Upper lobe of left lung (tissue), 6 donors: ENCODE measurements at regions not wholly inside any gene's neighbourhood (a gene's known extent, or its start where the extent isn't known, plus 50 kb on each side); places are given as distances from the start of the nearest gene placed in this dataset.

Experiments used
- ATAC-seq, 2 donors: fragments of 200-7000 bp; cut with Tn5 transposase; one replicate each; pipeline ENCODE4 v1.9.1; 2022; ENCODE audit warnings: mild to moderate bottlenecking in 2 of 2, moderate library complexity in 2 of 2; ENCODE audit not compliant: low FRiP score in 2 of 2
- DNase-seq, 2 donors: peaks; one replicate each; pipeline ENCODE4 v3.0.0-alpha.2; 2019 to 2020
- H3K27ac ChIP-seq, 4 donors: fragments of 200-600 bp; sonication (generic); one replicate each; pipeline ENCODE4 v1.5.1; 2016 to 2019
- H3K27me3 ChIP-seq, 4 donors: fragments of 200-600 bp; sonication (generic); one replicate each; pipeline ENCODE4 v1.5.1; 2017 to 2019
- H3K36me3 ChIP-seq, 4 donors: fragments of 200-600 bp; sonication (generic); one replicate each; pipeline ENCODE4 v1.5.1; 2016 to 2019
- H3K4me1 ChIP-seq, 4 donors: fragments of 200-600 bp; sonication (generic); one replicate each; pipeline ENCODE4 v1.5.1; 2018 to 2019
- H3K4me3 ChIP-seq, 4 donors: fragments of 200-600 bp; sonication (generic); one replicate each; pipeline ENCODE4 v1.5.1; 2017 to 2019; ENCODE audit warnings: mild to moderate bottlenecking in 2 of 4, moderate library complexity in 1 of 4
- H3K9me3 ChIP-seq, 4 donors: fragments of 200-600 bp; sonication (generic); one replicate each; pipeline ENCODE4 v1.5.1; 2018 to 2019
- EP300 ChIP-seq, 4 donors: sonication (generic); formaldehyde crosslinking; IDR thresholded peaks; one replicate each; pipeline ENCODE4 v1.5.1; 2017; ENCODE audit warnings: antibody characterized with exemption in 4 of 4, control low read depth in 2 of 4
- POLR2A ChIP-seq, 4 donors: fragments of 450-650 bp; IDR thresholded peaks; one replicate each; pipeline ENCODE4 v1.5.1; 2016 to 2017; ENCODE audit warnings: antibody characterized with exemption in 4 of 4, mild to moderate bottlenecking in 2 of 4
- POLR2AphosphoS5 ChIP-seq, 2 donors: sonication (generic); formaldehyde crosslinking; IDR thresholded peaks; one replicate each; pipeline ENCODE4 v1.5.1; 2017; ENCODE audit warnings: antibody characterized with exemption in 2 of 2
- WGBS, 2 donors: methylation state at CpG; one replicate each; pipeline ENCODE4 v1.1.5; 2017 to 2018; 5-methylcytosine and 5-hydroxymethylcytosine counted together
- TF ChIP-seq, protein P1 (sequence below), 6 experiments: fragments of 450-650 bp in 4 of 6; fragments of 200-600 bp in 2 of 6; sonication (generic) in 2 of 6; IDR thresholded peaks; one replicate each; pipeline ENCODE4 v1.5.1; 2016 to 2019; ENCODE audit warnings: antibody characterized with exemption in 6 of 6
- donor health status: DM: no; HTN: no; CAD: no; lungs with moderate emphysema.
- donor health status: DM: no; HTN: yes; CAD: no; lungs with severe emphysema.

DNA sequence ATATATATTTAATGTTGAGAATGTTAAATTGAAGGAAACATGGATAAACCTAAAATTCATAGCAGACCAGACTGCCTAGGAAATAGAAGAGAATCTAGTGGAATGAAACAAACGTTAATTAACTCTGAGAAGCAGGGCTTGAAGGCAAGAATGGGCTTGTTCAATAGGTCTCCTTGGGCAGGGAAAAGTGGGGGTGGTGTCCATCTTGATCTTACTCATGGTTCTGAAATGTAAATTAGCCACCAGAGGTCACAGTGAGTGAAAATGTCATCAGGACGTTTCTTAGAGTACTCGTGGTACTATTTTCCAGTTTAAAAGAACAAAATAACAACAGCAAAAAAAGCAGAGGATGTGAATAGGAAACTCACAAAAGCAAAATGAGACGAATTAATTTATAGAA is 66.8 kb upstream of the BTBD3 start:
- 42 to 52% methylated on average over 4 of the region's 4 CpGs for WGBS, 2 donors
- ATAC-seq = no peak
- TF ChIP-seq POLR2AphosphoS5 (IDR thresholded peaks at IDR 0.05) = no peak
- no peak for TF ChIP-seq POLR2A (IDR thresholded peaks at IDR 0.05)
- TF ChIP-seq EP300 (IDR thresholded peaks at IDR 0.05) = no peak
- TF ChIP-seq, protein P1, sequence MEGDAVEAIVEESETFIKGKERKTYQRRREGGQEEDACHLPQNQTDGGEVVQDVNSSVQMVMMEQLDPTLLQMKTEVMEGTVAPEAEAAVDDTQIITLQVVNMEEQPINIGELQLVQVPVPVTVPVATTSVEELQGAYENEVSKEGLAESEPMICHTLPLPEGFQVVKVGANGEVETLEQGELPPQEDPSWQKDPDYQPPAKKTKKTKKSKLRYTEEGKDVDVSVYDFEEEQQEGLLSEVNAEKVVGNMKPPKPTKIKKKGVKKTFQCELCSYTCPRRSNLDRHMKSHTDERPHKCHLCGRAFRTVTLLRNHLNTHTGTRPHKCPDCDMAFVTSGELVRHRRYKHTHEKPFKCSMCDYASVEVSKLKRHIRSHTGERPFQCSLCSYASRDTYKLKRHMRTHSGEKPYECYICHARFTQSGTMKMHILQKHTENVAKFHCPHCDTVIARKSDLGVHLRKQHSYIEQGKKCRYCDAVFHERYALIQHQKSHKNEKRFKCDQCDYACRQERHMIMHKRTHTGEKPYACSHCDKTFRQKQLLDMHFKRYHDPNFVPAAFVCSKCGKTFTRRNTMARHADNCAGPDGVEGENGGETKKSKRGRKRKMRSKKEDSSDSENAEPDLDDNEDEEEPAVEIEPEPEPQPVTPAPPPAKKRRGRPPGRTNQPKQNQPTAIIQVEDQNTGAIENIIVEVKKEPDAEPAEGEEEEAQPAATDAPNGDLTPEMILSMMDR (IDR thresholded peaks at IDR 0.05) = no peak
- no peaks in the 10 kb centered on the region for H3K36me3 ChIP-seq
- H3K9me3 ChIP-seq = no peaks in the 10 kb centered on the region
- H3K4me3 ChIP-seq = no peak overlapping the region
- no peaks in the 10 kb centered on the region for H3K27me3 ChIP-seq
- no peak overlapping the region for H3K27ac ChIP-seq
- DNase-seq = no peak
- H3K4me1 ChIP-seq = no peaks in the 10 kb centered on the region

DNA sequence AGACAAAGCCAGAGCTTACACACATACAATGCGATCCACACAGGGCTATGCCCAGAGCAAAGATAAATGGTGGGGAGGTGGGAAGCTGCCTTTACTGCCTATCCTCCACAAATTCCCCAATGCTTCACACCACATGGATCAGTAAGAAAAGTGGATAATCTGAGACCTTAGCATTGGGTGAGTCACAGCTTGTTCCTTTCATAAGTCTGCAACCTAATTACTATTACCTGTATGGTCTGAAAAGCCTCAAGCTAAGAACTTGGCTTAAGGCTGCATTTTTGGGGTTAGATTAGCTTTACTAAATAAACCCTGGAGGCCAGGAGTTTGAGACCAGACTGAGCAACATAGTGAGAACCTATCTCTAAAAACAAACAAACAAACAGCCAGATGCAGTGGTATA is 66.0 kb upstream of the BTBD3 start:
- H3K36me3 ChIP-seq = no peaks in the 10 kb centered on the region
- H3K9me3 ChIP-seq = no peaks in the 10 kb centered on the region
- no peaks in the 10 kb centered on the region for H3K27me3 ChIP-seq
- DNase-seq (no peak), ATAC-seq (no peak)
- no peaks in the 10 kb centered on the region for H3K4me1 ChIP-seq
- H3K27ac ChIP-seq = no peak overlapping the region
- WGBS, 2 donors = 90 to 97% methylated on average over 1 of the region's 1 CpG
- no peak for TF ChIP-seq POLR2A (IDR thresholded peaks at IDR 0.05)
- TF ChIP-seq EP300 (IDR thresholded peaks at IDR 0.05) = no peak
- H3K4me3 ChIP-seq = no peak overlapping the region

DNA sequence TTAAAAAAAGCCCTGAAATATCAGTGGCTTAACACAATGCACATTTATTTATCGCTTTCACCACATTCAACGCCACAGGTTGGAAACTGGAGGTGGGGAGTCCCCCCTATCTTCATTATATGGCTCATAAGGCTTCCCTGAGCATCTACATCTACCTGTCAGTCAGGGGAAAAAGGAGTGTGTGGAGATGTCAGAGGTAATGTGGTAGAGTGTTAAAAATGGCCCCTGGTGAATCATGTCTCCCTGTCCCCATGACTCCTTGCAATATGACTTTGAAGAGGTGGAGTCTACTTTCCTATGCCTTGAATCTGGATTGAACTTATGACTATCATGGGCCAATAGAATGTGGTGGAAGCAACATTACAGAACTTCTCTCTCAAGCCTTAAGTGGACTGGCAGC is 65.5 kb upstream of the BTBD3 start:
- Histone ChIP-seq H3K27ac (no peak overlapping the region), H3K9me3 (no peaks in the 10 kb centered on the region), H3K4me1 (no peaks in the 10 kb centered on the region), H3K27me3 (no peaks in the 10 kb centered on the region), H3K36me3 (no peaks in the 10 kb centered on the region), H3K4me3 (no peak overlapping the region)
- no peak for TF ChIP-seq POLR2AphosphoS5 (IDR thresholded peaks at IDR 0.05)
- TF ChIP-seq, protein P1 (IDR thresholded peaks at IDR 0.05) = no peak
- TF ChIP-seq POLR2A (IDR thresholded peaks at IDR 0.05) = no peak
- TF ChIP-seq EP300 (IDR thresholded peaks at IDR 0.05) = no peak
- WGBS, 2 donors = 95 to 97% methylated on average over 2 of the region's 2 CpGs
- ATAC-seq (no peak), DNase-seq (no peak)

DNA sequence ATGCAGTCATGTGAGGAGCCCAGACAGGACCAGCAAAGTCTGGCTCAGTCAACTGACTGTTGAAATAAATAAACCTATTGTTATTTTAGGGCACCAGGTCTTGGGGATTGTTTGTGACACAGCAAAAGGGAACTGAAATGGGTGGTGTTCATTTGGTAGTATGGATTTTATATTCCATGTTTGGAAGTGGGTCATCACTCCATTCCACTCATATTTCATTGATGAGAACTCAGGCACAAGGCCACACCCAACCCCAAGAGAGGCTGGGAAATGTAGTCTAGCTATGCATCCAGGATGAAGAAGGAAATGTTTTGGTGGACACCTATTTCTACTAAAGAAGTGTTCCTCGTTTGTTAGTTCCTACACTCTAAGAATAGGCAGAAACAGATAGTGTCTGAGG is 64.9 kb upstream of the BTBD3 start:
- H3K36me3 ChIP-seq = no peaks in the 10 kb centered on the region
- H3K9me3 ChIP-seq = no peaks in the 10 kb centered on the region
- no peak overlapping the region for H3K4me3 ChIP-seq
- DNase-seq (no peak), ATAC-seq (no peak)
- no peaks in the 10 kb centered on the region for H3K4me1 ChIP-seq
- TF ChIP-seq POLR2A (IDR thresholded peaks at IDR 0.05) (no peak), POLR2AphosphoS5 (IDR thresholded peaks at IDR 0.05) (no peak), EP300 (IDR thresholded peaks at IDR 0.05) (no peak)
- TF ChIP-seq, protein P1 (IDR thresholded peaks at IDR 0.05) = no peak
- H3K27me3 ChIP-seq = no peaks in the 10 kb centered on the region
- H3K27ac ChIP-seq = no peak overlapping the region
- 82 to 87% methylated on average over 1 of the region's 1 CpG for WGBS, 2 donors

DNA sequence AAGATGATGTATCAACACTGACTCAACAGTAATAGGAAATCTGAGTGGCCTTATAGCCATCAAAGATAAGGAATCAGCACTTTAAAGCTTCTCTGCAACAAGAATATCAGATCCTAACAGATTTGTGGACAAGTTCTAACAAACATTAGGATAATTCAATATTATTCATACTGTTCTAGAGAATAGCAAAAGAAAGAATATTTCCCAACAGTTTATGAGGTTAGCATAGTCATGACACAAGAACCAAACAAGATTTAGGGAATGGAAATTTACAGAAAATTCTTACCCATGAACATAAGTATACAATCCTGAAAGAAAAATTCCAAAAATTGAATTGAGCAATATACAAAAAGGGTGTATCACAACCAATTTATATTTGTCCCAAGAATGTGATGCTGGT is 64.3 kb upstream of the BTBD3 start:
- no peak overlapping the region for H3K27ac ChIP-seq
- TF ChIP-seq, protein P1 (IDR thresholded peaks at IDR 0.05) = no peak
- TF ChIP-seq POLR2A (IDR thresholded peaks at IDR 0.05) = no peak
- no peak for TF ChIP-seq EP300 (IDR thresholded peaks at IDR 0.05)
- TF ChIP-seq POLR2AphosphoS5 (IDR thresholded peaks at IDR 0.05) = no peak
- H3K4me1 ChIP-seq = no peaks in the 10 kb centered on the region
- H3K4me3 ChIP-seq = no peak overlapping the region
- no peaks in the 10 kb centered on the region for H3K36me3 ChIP-seq
- ATAC-seq (no peak), DNase-seq (no peak)
- no peaks in the 10 kb centered on the region for H3K9me3 ChIP-seq
- H3K27me3 ChIP-seq = no peaks in the 10 kb centered on the region
